Astrocyte of the cerebellum (primary cell): ENCODE measurements at regions not wholly inside any gene's neighbourhood (a gene's known extent, or its start where the extent isn't known, plus 50 kb on each side); places are given as distances from the start of the nearest gene placed in this dataset.

Source experiments
- DNase-seq: peaks from one replicate; pipeline ENCODE4 v3.0.0-alpha.2; 2011; ENCODE audit warnings: low read depth
- H3K4me3 ChIP-seq: 2 replicates; pipeline ENCODE4 v1.5.1; 2011; ENCODE audit warnings: mild to moderate bottlenecking, low read depth, low read length, moderate library complexity
- CTCF ChIP-seq: IDR thresholded peaks from 2 replicates; pipeline ENCODE4 v1.5.1; 2012; ENCODE audit warnings: low read length, low read depth, moderate library complexity, mild to moderate bottlenecking; ENCODE audit errors: missing control alignments
- in situ Hi-C: cut with HindIII; loops from 2 replicates; pipeline ENCODE4 v1.10.0; 2017; ENCODE audit warnings: low sequenced_read_pairs

- DNase-seq = no peak
- TF ChIP-seq CTCF = no peak
- in situ Hi-C loops = no loop called here
- no peak overlapping the region for H3K4me3 ChIP-seq
Measured at GRCh38 chr18:55085557-55086285, 126.5 kb upstream of the CCDC68 start.

GRCh38 chr18:55084550-55084949, 125.3 kb upstream of the CCDC68 start:
- no peak for DNase-seq
- in situ Hi-C loops = no loop called here
- TF ChIP-seq CTCF = no peak
- no peak overlapping the region for H3K4me3 ChIP-seq

- H3K4me3 ChIP-seq = no peak overlapping the region
- TF ChIP-seq CTCF = no peak
- in situ Hi-C loops = no loop called here
- peak; percentile 47 for DNase-seq
Measured at GRCh38 chr18:55083461-55083860, 124.2 kb upstream of the CCDC68 start.

GRCh38 chr18:55079481-55080355, 120.5 kb upstream of the CCDC68 start:
- no peak overlapping the region for H3K4me3 ChIP-seq
- DNase-seq = no peak
- in situ Hi-C loops = no loop called here
- no peak for TF ChIP-seq CTCF

- no peak overlapping the region for H3K4me3 ChIP-seq
- no peak for TF ChIP-seq CTCF
- in situ Hi-C loops = no loop called here
Measured at GRCh38 chr18:55079067-55079466, 119.8 kb upstream of the CCDC68 start.

GRCh38 chr18:55078303-55078932, 119.2 kb upstream of the CCDC68 start:
- no peak for TF ChIP-seq CTCF
- in situ Hi-C loops = no loop called here
- no peak overlapping the region for H3K4me3 ChIP-seq
- no peak for DNase-seq

More at GRCh38 chr18:55079067-55079466, 119.8 kb upstream of the CCDC68 start:
- no peak for DNase-seq
